ENCODE measurements at regions not wholly inside any gene's neighbourhood (a gene's known extent, or its start where the extent isn't known, plus 50 kb on each side); places are given as distances from the start of the nearest gene placed in this dataset.

DNA sequence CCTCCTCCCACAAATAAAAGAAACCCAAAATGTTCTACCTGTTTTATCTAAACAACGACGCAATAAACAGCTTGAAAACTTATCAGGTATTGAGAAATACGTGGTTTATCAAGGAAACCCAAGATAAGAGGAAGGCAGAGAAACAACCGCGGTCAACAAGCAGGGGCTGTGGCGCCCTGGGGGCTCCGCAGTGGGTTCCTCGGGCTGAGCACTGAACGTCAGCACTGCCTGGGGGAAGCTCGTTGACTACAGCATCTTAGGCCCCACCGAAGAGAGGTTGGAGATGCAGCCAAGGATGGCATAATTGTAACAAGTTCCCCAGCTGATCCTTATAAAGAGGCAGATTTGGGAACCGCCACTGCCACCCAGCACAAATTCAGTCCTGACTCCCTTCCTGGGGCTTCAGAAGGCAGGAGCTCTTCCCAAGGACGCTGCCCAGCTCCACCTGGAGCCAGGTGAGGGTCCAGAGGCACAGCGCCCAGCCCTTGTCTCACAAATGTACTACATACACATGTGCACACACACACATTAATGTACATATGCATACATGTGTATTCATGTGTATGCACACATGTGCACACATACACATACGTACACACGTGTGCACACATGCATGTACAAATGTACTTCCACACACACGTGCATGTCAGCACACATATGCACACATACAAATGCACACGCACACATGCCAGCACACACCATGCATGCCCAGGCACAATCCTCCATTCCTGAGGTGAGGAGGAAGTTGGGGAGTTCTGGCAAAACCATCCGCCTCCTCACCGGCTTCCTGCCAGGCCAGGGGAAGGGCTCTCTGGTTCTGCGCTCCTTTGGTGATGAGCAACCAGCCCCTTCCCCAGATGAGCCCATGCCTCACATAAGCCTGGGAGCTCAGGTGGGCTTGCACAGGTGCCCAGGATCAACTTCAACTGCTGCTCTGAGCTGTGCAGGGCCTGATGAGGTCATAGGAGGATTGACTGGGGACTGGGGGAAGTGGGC, 251.1 kb downstream of the NPHP4 start:
- TF ChIP-seq, protein P1, sequence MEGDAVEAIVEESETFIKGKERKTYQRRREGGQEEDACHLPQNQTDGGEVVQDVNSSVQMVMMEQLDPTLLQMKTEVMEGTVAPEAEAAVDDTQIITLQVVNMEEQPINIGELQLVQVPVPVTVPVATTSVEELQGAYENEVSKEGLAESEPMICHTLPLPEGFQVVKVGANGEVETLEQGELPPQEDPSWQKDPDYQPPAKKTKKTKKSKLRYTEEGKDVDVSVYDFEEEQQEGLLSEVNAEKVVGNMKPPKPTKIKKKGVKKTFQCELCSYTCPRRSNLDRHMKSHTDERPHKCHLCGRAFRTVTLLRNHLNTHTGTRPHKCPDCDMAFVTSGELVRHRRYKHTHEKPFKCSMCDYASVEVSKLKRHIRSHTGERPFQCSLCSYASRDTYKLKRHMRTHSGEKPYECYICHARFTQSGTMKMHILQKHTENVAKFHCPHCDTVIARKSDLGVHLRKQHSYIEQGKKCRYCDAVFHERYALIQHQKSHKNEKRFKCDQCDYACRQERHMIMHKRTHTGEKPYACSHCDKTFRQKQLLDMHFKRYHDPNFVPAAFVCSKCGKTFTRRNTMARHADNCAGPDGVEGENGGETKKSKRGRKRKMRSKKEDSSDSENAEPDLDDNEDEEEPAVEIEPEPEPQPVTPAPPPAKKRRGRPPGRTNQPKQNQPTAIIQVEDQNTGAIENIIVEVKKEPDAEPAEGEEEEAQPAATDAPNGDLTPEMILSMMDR (IDR thresholded peaks at IDR 0.05): no peak
- TF ChIP-seq POLR2A (IDR thresholded peaks at IDR 0.05): no peak
